Peyer's patch (tissue), 4 donors: ENCODE measurements at regions not wholly inside any gene's neighbourhood (a gene's known extent, or its start where the extent isn't known, plus 50 kb on each side); places are given as distances from the start of the nearest gene placed in this dataset.

ENCODE experiments used
- CTCF ChIP-seq, 6 experiments: fragments of 450-650 bp in 4 of 6; fragments of 200-600 bp in 2 of 6; sonication (generic) in 1 of 6; IDR thresholded peaks; one replicate each; pipeline ENCODE4 v1.5.1; 2017 to 2019; ENCODE audit warnings: antibody characterized with exemption in 6 of 6, mild to moderate bottlenecking in 3 of 6, moderate library complexity in 1 of 6
- POLR2A ChIP-seq, 2 donors: fragments of 450-650 bp; IDR thresholded peaks; one replicate each; pipeline ENCODE4 v1.5.1; 2017; ENCODE audit warnings: antibody characterized with exemption in 2 of 2, mild to moderate bottlenecking in 2 of 2, moderate library complexity in 2 of 2

DNA sequence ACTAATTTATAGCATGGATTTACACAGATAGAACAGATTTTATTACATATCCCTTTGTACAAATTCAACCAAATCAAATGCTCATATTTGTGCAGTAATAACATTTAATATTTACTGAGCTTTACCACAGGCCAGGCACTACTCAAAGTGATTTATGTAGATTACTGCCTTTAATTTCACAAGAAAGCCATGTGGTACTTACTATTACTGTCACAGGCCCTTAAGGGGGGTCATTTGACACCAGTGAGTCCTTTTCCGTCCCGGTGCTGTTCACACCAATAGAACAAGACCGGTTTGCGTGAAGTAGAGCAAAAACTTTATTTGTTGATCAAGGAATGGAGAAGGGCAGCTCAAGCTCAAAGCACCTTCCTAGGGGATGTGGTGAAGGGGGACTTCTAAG, 308.5 kb upstream of the KCNN2 start:
- TF ChIP-seq CTCF (IDR thresholded peaks at IDR 0.05), result no peak
- TF ChIP-seq POLR2A (IDR thresholded peaks at IDR 0.05), result no peak
